ENCODE measurements at regions not wholly inside any gene's neighbourhood (a gene's known extent, or its start where the extent isn't known, plus 50 kb on each side); places are given as distances from the start of the nearest gene placed in this dataset.
"Not testable (repeated sequence)": the region's sequence is repeated elsewhere in the genome, so short reads cannot be mapped to it uniquely, and the experiment has no call there.

DNA sequence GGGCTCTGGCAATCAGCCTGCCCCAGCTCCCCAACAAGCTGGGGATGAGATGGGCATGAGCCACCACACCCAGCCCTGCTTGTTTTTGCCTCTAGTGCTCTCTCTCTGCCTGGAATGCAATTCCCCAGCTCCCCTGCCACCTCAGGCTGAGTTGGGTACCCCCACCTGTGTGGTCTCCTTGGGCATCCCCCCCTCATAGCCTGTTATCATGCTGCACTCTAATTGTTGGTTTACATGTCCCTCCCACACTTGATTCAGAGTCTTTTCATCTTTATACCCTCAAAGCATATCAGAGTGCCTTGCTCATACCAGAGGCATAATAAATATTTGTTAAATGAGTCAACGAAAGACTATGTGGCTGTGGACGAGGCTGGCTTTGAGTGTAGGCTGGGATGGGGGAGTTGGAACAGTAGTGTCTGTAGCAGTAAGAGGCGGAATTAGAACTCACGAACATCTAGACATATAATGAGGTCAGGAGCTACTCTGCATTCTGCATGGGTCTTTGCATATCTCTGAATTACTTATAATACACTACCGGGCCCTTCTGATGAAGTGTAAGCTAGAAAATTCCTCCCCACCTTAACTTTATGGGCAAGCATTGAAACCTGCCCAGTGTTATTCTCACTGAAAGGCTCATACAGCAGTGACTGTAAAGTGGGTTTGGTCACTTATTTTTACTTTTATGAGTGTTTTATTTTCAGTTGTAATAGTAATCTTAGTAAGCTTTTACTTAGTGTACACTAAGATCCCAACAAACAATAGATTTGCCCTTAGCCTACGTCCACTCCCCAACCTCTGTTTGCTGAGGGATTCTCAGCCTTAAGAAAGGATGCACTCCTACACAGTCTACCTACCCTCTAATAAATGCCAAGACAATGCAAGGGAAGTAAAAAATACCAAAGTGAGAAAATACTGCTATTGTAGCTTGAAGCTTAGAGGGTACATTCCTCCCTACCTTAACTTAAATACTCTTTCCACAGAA is 58.7 kb downstream of the EDN1 start:
- no peak for DNase-seq

DNA sequence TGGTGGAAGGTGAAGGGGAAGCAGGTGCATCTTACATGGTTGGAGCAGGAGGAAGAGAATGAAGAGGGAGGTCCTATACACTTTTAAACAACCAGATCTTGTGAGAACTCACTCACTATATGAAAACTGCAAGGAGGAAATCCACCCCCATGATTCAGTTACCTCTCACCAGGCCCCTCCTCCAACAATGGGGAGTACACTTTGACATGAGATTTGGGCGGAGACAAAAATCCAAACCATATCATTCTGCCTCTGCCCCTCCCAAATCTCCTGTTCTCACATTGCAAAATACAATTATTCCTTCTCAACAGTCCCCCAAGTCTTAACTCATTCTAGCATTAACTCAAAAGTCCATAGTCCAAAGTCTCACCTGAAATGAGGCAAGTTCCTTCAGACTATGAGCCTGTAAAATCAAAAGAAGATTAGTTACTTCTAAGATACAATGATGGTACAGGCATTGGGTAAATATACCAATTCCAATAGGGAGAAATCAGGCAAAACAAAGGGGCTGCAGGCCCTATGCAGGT is 60.5 kb downstream of the EDN1 start:
- no peak for DNase-seq

DNA sequence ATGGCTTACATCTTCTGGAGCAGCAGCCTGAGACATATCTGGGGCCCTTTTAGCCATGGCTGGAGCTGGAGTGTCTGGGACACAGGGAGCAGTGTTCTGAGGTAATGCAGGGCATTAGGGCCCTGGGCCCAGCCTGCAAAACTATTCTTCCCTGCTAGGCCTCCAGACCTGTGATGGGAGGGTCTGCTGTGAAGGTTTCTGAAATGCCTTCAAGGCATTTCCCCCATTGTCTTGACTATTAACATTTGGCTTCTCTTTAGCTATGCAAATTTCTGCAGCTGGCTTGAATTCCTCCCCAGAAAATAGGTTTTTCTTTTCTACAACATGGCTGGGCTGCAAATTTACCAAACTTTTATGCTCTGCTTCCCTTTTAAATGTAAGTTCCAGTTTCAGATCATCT is 61.5 kb downstream of the EDN1 start:
- no peak for DNase-seq

DNA sequence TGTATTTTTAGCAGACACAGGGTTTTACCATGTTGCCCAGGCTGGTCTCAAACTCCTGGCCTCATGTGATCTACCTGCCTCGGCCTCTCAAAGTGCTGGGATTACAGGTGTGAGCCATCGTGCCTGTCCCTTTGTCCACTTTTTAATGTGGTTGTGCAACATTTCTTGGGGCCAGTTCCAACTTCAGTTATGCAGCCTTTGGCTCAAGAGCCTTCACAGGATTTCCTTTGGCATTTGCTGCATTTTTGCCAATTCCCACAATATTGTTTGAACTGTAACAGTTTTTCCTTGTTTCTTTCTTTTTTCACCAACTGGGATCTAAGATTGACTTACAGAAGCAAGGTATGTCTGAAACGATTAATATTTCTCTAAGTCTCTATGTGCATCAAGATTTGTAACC is 63.6 kb downstream of the EDN1 start:
- DNase-seq = no peak

DNA sequence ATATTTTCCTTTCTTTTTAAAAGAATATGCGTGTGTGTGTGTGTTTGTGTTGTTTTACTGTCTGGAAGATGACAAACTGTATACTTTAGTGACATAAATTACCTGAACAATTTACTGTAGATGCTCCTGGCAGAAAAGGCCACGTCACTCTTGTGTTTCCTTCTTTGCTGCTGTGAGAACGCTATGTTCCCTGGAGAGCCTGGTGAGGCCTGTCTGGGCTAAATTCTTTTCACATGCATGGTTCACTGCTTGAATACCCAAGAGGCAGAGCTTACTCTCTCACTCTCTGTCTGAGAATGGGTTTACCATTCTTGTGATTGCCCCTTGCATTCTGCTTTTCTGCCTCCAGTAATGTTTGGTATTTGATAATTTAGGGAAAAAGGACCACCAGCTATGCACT is 64.3 kb downstream of the EDN1 start:
- peak; percentile 25 for DNase-seq

DNA sequence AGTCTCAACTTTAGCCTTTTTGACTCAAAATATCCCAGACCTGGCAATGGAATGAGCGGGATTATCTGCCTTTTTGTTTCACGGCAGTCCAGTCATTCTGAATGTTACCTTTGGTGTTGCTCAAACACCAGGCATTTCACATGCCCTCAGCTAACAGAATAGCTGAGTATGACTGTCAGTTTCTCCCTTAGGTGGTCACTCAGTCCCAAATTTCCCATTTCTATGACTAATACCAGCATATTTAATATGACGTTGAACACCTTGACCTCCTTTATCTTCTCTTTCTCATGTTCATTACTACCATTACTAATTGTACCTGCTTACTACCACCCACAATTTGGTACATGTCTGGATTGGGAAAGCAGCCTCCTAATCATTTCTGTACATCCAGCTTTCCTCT is 65.2 kb downstream of the EDN1 start:
- no peak for DNase-seq

DNA sequence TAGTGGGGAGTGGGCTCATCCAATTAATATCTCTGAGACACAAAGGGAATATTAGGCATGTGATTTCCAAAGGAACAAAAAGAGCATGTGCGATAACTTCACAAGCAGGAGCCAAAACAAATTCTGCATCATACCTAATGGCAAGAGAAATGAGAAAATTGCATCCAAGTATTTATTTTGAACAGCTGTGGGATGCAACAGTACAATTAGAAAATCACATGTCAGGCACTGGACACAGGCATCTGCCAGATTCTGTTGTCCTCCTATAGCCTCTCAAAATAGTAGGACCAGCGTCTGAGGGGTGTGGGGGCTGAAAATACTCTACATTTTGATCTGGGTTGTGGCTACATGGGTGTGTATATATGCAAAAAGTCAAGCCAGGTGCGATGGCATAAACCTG is 66.3 kb downstream of the EDN1 start:
- no peak for DNase-seq

DNA sequence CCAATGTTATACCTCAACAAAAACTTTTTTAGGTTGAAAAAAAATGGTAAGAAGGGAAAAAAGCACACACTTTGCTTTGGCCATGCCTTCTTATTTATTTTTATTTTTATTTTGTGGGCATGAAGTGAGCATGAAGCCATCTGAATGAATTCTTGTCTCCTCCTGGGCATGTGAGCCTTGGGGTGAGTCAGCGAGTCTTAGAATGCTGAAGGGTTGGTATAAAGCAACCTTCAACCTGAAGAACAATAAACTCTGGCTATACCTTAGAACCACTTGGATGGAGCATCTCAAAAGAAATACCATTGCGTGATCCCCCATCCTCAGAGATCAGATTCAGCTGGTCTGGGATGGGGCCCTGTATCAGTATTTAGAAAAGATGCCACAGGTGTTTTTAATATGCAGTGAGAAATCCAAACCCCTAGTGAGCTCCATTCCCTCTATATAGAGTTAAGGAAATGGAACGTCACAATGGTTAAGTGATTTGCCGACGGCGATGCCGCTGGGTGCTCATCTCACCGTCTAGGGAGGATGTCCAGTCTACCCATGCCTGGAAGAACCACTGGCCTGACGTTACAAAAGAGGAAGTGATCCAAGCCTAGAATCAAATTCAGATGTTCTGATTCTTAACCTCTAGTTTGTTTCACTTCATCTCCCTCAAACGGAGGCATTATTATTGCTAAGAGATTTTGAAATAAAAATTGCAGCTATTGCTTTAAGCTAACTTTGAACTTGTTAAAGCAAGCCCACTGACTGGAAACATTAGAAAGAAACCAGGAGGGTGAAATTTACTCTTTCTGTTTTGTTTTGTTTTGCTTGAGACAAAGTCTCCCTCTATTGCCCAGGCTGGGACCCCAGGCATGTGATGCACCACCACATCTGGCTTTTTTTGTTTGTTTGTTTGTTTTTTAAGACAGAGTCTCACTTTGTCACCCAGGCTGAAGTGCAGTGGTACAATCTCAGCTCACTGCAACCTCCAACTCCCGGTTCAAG is 67.1 kb downstream of the EDN1 start:
- DNase-seq = no peak

DNA sequence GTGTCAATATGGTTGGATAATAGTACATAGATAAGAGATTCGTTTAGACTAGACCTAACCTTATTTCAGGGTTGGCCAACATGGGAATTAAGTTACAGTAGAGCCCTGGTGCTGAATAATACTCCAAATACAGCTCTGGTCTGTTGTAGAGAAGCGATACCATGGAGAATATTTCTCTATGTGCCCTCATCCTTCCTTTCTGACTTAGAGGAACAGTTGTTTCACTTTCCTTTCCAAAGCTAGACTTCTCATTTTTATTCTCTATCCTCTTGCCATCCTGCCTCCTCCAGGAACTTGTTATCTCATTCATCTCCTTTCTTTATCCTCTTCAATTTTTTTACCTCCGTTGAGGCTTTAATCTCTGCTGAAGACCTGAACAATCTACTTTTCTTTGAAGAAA is 68.9 kb downstream of the EDN1 start:
- no peak for DNase-seq

DNA sequence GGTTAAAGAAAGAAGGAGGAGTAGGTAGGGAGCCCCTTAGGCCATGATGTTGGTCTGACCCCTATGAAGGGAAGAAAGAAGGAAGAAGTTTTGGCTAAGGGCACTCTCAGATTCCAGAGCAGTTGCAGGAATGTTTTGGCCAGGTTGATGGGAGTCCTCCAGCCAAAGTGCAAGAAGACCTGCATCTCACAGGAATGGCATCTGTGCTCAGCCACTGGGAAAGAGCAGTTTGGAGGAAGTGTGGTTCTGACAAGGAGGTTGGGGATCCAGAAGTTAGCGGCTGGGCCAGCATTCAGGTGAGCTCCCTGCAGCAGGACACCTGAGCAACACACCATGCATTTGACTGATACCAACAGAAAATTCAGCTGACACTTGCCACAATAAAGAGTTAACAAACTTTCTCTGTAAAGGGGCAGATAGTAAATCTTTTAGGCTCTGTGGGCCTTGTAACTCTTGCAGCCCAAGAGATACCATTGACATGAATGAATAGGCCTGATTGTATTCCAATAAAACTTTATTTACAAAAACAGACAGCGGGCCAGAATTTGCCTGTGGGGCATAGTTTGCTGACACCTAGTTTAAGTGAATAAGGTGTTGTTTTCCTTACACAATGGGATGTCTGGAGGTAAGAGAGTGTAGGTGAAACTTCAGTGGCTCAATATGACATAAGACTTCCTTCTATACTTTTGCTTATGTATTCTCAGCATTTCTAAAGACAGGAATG is 71.0 kb downstream of the EDN1 start:
- DNase-seq = no peak

DNA sequence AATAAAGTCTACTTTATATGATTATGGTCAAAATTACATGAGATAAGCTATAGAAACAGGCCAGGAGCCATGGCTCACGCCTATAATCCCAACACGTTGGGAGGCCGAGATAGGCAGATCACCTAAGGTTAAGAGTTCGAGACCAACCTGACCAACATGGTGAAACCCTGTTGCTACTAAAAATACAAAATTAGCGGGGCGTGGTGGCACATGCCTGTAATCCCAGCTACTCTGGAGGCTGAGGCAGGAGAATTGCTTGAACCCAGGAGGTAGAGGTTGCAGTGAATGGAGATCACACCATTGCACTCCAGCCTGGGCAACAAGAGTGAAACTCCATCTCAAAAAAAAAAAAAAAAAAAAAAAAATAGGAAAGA is 73.1 kb downstream of the EDN1 start:
- DNase-seq = not testable (repeated sequence)

DNA sequence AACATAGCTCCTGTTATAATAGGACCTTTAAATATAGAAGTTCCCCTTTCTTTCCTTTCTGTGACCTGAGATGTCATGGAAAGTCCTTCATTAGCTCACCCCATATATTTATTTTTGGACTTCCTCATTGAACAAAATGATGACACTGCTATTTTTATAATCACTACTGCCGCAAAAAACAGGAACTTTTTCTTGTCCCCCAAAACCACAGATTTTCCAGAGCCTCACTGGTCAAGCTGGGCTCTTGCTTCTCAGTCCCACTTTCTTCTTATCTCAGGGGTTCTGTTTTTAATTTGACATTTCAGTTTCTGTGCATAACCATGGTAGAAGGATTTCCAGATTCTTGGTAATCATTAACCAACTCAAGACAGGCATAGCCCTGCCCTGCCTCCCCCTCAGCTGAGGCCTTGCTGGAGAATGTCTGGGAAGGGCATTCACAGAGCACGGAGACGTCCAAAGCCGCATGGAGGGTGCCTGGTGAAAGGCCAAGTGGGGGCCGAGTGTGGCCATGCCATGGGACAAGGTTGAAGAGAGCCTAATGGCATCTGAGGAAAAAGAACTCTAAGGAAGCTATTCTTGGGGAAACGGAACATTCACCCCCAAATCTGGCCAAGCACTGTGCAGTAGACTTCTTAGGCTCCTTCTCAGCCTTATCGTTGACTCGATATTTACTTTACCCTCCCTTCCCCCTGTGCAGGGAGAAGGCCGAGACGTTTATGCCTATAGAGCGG is 73.7 kb downstream of the EDN1 start:
- DNase-seq = no peak

DNA sequence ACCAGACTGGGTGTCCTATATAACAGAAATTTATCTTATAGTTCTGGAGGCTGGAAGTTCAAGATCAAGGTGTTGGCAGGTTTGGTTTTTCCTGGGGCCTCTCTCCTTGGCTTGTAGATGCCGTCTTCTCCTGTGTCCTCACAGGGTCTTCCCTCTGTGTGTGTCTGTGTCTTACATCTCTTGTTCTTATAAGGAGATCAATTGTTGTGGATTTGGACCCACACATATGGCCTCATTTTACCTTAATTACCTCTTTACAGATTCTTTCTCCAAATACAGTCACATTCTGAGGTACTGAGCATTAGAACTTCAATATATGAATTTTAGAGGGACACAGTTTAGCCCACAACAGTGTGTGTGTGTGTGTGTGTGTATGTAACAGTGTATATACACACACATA is 74.5 kb downstream of the EDN1 start:
- no peak for DNase-seq

DNA sequence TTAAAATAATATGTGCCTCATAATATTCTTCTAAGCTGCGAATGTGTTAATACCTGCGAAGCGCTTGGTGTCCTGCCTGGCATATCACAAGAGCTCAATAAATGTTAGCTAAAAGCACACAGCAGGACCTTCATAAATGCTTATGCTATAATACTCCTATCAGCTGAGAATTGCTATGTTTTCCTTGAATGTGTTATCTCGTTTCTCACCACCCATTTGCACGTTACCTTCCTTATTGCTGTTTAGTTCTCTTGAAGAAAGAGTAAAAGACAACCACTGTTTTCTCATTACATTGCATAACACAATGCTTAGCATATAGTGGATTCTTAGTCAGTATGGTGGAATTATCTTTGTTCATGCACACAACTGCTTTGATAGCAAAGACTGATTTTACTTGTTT is 76.6 kb downstream of the EDN1 start:
- DNase-seq = no peak

DNA sequence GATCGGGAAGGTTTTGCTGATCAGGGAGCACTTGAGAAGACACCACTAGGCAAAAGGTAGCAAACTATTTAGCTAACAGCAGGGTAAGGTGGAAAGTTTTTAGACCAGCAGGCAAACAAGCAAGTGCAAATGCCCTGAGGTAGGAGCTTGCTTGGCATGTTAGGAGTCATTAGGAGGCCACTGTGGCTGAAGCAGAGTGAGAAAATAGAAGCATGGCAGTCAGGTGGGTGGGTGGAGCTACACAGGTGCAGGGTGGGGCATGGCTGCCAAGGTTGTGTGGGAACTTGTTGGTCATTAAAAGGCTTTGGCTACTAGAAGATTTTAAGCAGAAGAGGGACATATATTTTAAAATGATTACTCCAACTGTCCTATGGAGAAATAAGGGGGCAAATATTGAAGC is 77.3 kb downstream of the EDN1 start:
- DNase-seq = no peak

DNA sequence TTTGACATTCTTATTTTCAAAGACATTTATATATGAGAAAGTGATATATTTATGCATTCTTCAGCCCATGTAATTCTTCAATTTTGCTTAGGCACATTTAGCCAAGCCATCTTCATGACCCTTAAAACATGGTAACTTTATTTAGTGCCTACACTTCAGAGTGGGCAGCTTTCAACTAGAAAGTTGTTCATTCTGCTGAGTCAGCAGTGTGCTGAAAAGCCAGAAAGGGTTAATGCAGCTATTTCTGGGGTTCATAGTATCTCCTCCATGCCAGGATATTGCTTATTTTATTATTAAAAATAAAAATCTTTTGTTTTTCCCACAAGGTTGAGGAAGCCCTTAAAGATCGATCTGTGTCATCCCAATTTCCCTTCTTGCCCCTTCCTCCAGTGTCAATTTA is 79.2 kb downstream of the EDN1 start:
- DNase-seq = no peak

DNA sequence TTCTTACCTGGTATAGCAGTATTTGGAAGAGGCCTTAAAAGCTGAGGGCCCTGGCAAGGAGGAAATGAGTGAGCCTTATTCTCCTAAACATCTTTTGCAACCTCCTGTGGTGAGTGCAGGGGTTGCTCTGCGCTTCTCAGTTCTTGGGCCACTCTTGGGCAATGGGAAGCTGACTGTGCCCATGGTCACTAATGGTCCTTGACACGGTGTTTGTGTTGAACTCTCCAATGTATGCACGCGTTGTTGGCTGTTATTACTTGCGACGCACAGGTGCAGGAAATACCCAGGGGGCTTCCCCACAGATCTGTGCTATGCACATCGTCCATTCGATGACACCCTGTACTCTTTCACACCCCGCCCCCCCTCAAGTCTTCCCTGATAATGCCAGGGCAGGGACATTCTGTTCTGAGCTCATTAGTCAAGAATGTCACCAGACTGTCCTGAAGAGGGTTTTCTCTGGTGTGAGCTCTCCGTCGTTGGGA is 79.7 kb downstream of the EDN1 start:
- no peak for DNase-seq

DNA sequence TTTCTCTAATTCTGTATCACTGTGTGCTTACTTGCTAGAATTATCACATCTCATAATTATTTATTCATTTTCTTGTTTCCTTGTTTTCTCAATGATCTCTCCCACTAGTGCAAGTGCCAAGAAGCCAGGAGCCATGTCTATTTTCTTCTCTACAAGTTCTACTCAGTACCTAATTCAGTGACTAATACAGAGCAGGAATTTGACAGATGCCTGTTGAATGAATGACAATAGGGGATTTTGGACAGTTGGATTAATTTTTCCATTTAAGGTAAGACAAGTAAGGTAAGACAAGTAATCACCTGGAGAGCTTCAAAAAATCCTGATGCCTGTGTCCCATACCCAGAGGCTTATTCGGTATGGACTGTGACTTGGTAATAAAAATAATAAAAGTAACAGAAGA is 81.0 kb downstream of the EDN1 start:
- DNase-seq = no peak

DNA sequence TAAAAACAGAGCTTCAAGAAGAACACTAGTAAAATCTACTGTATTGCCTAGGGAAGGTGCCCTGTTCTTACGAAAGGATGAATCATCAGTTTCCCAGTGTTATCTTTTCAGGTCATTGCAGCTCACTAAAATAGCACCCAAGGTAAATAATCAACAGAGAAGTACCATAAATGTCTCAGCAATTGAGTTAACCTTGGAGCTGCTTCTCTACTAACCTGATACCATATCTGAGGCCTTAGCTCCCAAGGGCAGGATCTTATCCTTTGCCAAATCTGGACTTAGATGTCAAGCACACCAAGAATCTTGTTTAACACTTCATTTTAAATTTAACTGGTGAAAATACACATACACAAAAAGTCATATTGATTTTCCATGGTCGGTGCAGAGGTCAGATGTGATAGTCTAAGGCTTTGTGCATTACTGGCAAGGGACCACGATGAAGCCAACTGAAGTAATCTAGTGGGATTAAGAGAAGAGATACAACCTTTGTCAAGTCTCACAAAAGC is 81.5 kb downstream of the EDN1 start:
- no peak for DNase-seq

DNA sequence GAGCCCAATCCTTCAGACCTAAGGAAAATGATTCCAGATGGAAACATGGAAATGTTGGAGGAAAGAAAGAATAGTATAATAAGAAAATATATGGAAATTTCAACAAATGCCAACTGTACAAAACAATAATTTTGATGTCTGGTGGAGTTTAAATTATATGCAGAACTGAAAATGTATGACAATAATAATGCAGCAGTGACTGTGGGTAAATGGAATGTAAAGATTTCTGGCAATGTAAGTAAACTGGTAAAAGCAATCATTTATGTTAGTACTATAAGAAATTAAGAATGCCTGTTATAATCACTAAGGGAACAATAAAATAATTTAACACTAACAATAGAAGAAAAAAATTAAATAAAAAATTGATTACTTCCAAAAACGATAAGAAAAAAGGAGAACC is 89.0 kb downstream of the EDN1 start:
- no peak for DNase-seq

DNA sequence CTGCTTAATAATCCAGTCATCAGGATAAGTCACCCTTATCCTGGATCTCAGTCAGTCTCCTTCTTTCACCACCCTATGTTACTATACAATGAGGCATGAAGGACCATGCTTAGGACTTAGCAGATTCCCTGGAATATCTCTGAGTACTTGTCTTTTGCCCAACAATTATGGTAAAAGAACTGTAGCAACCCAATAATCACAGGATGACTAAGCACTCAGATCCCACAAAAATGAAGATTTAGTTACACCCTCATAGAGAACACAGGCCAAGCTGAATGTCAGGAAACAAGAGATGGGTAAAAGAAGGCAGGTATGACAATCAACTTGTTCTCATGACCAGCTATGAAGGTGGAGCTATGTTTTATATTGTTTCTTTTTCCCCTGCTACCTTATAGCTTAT is 91.4 kb downstream of the EDN1 start:
- DNase-seq = no peak

DNA sequence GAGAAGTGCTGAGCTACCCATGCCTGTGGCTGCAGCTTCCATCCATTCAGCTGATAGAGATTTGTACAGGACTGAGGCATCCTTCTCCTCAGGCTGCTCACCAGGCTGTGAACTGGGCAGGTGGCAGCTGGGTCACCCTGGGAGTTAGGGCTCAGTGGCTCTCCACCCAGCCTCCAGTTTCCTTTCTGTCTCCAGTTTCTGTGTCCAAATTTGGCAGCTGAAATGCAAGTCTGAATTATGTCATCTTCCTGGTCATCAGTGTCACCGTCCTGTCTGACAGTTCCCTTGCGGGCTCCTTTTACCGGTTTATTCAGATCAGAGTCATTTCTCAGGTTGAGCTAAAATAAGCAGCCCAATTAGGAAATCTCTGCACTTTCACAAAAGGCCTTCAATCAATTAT is 93.3 kb downstream of the EDN1 start:
- no peak for DNase-seq
